Epithelial cell of prostate (primary cell): ENCODE measurements at regions not wholly inside any gene's neighbourhood (a gene's known extent, or its start where the extent isn't known, plus 50 kb on each side); places are given as distances from the start of the nearest gene placed in this dataset.
A peak's percentile ranks its signal among the peaks of the same experiment; 100 is the strongest.

Experiments used
- DNase-seq: peaks from one replicate; pipeline ENCODE4 v3.0.0-alpha.2; 2011; ENCODE audit warnings: low read depth, low spot score
- H3K27ac ChIP-seq: fragments of 450-650 bp; 2 replicates; pipeline ENCODE4 v1.5.1; 2017; ENCODE audit warnings: mild to moderate bottlenecking

DNA sequence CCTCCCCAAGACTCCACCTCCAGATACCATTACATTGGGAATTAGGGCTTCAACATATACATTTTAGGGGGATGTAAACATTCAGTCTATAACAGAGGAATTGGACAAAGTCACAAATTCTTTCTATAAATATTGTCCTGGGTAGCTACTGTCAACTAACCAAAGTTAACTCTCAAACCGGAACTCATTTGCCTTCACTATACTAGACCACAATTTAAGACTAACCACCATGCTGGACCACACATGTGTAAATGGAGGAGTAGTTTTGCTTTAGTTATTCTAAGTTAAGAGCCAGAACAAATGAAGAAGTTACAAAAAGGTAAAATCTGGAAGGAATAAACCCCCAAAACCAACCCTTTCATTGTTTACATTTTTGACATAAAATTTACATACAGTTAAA, 222.8 kb downstream of the NDFIP2 start:
- no peak for DNase-seq

DNA sequence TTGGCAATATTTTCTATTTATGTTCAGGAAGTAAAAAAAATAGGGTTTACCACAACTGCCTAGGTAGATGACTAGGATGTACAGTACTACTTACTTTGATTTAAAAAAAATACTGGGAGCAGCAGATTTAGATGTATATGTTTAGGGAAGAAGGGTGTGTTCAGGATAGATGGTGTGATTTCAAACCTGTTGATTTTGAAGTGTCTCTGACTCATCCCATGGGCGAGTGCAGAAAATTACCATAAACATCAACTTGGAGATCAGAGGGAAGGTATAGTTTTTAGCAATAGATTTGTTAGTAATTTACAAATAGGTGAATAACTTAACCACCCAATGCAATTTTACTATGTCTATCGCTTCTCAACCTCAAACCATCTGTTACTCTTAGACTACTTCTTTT, 214.8 kb downstream of the NDFIP2 start:
- DNase-seq, result no peak
- H3K27ac ChIP-seq, result no peak overlapping the region

More for the DNA sequence above, 222.8 kb downstream of the NDFIP2 start:
- H3K27ac ChIP-seq, result no peak overlapping the region

DNA sequence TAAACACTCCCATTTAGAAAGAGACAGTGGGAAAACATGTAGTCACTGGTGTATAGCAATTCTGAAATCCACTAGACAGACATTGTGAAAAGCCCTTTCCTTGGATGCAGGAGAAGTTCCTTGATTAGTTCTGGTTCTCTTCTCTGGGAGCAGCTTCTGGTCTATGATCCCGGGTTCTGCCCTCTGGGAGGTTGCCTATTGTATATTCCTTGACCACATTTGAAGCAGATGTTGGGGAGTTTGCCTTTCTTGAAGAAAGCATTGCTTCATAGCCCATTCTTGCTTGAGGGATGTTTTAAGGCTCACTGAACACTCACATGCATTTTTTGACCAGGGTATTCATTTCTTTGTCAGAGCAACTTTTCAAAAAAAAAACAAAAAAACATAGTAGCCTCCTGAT, 211.9 kb downstream of the NDFIP2 start:
- no peak for DNase-seq
- H3K27ac ChIP-seq, result no peak overlapping the region

DNA sequence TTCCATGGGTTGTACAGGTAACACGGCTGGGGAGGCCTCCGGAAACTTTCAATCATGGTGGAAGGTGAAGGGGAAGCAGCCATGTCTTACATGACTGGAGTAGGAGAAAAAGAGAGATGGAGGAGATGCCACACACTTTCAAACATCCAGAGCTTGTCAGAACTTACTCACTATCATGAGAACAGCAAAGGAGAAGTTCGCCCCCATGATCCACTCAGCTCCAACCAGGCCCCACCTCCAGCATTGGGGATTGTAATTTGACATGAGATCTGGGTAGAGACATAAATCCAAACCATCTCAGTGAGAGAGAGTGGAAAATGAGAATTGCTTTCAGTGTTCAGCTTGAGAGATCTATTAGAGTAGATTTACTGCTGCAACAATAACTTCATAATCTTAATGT, 210.9 kb downstream of the NDFIP2 start:
- DNase-seq, result no peak

DNA sequence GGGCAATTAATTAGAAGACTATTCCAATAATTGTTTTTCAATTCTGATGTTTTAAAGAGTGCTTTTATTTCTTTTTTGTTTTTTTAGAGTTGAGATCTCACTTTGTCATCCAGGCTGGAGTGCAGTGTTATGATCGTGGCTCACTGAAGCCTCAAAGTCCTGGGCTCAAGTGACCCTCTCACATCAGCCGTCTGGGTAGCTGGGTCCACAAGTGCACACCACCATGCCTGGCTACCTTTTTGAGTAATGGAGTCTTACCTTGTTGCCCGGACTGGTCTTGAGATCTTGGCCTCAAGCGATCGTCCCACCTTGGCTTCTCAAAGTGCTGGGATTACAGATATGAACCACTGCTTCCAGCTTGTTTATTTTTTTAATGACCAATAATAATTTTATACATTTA, 207.8 kb downstream of the NDFIP2 start:
- no peak for DNase-seq
- no peak overlapping the region for H3K27ac ChIP-seq

More for the DNA sequence above, 210.9 kb downstream of the NDFIP2 start:
- no peak overlapping the region for H3K27ac ChIP-seq

DNA sequence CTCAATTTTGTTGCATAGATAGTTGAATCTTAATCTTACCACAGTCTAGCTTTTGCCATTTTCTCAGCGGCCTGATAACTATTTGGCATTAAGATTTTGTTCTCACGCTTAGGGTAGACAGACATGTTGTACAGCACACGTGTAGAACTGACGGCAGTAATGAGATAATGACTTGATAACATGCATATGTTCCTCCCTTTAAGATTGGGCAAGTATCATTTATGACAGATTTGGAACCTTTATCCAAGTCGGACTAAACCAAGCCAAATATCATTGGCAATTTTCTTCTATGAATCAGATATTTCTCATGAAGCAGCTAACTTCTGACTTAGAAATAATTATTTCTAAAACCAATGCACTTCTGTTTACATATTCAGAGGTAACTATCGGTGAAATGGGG, 205.5 kb downstream of the NDFIP2 start:
- no peak overlapping the region for H3K27ac ChIP-seq
- no peak for DNase-seq

DNA sequence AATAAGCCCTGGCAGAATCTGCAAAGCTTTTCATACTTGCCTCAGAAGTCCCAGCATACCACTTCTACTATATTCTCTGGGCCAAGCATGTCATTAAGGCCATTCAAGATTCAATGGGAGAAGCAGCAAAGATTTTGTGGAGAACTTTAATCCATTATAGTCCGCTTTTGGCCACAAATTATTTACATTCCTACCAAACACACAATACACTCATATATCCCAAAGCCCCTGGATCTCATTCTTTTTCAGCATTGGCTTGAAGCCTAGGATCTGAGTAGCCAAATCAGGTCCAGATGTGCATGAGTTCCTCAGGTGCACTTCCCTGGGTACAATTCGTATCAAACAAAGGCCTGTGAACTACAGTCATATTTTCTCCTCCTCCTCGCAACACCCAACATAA, 203.4 kb downstream of the NDFIP2 start:
- no peak overlapping the region for H3K27ac ChIP-seq
- DNase-seq, result no peak

DNA sequence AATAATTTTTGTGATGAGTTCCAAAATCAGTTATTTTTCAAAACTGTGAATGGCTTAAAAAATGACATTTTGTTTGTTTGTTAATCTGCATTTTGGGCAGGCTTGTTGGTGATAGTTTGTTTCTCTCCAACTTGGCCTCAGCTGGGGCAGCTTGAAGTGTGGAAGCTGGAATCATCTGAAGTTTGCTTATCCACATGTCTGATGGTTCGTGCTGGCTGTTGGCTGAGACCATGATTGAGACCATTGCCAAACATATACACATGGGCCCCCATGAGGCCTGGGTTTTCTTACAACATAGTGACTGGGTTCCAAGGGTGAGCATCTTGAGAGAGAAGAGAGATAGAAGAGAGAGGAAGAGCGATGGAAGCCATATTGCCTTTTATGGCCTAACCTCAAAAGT, 201.2 kb downstream of the NDFIP2 start:
- DNase-seq, result no peak
- no peak overlapping the region for H3K27ac ChIP-seq

DNA sequence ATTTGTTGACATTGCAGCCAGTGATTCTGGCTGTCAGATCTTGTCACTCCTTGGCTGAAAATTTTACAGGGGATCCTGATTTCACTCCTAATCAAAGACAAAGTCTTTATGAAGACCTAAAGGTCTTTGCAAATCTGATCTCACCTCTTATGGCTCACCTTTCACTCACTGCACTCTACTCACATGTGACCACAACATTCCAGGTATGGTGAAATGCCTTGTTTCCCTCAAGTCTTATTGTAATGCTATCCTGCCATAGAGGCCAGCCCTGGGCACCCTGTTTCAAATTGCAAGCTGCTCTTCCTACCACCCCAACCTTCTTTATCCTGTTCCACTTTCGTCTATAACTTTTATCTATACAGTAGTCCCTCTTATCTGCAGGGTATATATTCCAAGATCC, 200.1 kb downstream of the NDFIP2 start:
- DNase-seq, result peak; percentile 24
- no peak overlapping the region for H3K27ac ChIP-seq

DNA sequence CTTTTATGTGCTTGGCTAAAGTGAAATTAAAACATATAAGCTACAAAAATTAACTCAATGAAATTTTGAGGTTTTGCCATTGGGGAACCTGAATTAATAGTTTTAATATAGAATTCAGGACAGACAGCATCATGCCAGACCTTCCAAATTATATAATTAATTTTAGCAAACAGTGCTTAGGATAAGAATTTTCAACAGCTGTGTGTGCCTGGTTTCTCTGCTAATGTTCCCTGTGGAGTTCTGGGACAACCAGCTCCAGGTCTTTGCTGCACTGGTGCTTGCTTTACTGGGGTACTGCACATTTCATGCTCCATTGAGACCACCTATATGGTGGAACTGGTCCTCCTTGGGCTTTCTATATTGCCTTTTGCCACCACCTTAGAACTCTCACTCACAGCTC, 199.5 kb downstream of the NDFIP2 start:
- no peak for DNase-seq

DNA sequence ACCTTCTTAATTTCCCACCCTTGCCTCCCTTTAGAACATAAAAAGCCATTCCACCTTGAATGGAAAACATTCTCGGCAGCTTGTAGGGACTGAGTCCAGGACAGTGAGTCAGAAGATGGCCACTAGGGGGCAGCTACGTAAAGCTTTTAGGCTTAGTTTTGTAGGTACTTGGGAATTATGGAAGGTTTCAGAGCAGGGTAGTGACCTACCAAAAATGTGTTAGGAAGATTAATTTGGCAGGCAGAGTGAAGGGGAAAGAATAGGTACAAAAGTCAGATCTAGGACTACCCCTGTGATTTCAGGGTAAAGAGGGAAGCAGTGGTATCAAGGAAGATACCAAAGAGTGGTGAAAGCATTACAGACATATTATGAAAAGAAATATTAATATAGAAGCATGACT, 198.4 kb downstream of the NDFIP2 start:
- no peak for DNase-seq
- H3K27ac ChIP-seq, result no peak overlapping the region

More for the DNA sequence above, 199.5 kb downstream of the NDFIP2 start:
- H3K27ac ChIP-seq, result no peak overlapping the region

DNA sequence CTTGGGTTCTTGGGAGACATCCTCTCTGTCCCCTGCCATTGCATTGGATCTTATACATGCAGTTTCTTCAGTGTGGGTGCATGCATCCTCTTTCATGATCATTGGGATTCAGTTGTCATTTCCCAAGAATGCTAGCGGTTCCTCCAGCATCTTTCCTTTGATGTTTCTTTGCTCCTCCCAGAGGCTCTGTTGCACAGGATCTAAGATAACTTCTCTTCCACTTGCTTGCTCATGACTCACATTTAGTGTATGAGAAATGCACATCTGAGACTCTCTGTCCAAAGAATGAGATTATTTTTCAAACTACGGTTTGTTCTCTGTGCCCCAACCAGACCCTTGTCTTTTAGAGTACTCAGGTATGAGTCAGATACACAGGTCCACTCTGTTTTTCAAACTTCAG, 197.1 kb downstream of the NDFIP2 start:
- no peak overlapping the region for H3K27ac ChIP-seq
- no peak for DNase-seq

DNA sequence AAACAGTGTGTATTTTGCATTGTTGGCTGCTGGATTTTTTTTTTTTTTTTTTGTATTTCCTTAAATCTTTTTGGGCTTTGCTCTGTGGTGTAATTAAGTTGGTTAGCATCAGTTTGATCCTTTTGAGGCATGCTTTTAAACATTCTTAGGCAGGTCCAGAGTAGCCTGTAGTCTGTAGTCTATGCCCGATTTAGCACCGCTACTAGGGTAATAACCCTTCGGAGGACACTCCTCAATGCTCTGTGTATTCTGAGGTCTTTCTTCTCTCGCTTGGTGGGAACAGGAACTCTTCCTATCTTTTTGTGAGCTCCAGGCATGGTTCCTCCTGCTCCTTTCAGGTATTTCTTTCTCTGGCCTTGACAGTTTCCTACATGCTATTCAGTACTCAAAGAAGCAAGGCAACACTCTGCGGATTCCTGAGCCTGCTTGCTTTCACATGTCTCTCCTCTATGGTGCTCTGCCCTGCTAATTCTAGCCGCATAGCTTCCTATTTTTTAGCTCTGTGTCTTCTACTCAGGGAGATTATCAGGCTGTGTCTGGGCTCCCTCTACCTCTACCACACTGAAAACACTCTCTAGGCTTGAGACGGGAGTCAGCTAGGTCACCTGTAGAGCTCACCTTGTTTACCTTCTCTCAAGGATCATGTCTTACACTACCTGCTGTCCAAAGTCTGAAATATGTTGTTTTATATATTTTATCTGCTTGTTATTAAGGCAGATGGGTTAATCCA, 195.1 kb downstream of the NDFIP2 start:
- DNase-seq, result no peak

DNA sequence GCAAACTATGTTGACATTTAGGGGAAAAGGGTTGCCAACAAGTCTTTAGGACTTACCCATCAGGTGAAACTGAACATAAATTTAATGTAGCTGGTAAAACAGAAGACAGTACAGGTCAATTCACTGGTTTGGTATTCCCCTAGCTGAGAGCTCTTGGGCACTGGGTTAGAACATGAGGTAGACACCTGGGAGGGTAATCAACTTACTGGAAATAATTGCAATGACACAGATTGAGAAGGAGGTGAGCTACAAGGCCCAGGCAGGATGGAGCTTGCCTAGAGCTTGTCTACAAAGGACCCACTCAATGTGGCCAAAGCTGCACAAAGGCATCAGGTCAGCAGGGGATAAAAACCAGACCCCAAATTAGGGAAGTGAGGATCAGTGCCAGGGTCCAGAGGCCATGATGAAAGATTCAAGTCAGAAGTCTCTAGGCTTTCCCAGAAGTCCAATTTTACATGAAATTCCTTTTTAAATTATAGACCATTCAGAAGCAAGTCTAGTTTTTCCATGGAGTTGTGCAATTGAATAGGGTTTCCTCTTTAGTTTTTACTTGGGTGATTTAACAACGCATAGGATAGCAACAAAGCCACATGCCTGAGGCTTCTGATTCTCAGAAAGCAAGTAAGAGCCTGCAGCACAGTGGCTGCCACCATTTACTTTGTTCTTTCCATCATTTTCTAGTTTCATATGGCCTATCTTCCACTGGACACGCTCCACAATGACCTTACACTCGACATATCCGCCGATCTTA, 194.0 kb downstream of the NDFIP2 start:
- peak overlapping the region; percentile 54 for H3K27ac ChIP-seq
- peak; percentile 49 for DNase-seq

More for the DNA sequence above, 195.1 kb downstream of the NDFIP2 start:
- peak overlapping the region; percentile 54 for H3K27ac ChIP-seq

DNA sequence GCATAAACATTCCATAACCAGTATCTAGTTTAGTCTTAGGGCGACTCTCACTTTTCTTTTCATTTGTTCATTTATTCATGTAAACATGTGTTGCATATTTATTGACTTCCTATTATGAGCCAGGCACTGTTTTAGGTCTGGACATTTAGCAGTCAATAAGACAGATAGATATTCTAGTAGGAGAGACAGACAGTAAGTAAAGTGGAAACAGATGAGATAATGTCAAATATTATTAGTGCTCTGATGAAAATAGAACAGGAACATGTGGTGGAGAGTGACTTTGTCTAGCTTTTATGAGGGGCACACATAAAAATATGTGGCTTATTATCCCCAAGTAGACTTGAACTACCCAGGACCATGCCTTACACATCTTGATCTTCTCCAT, 193.0 kb downstream of the NDFIP2 start:
- peak overlapping the region; percentile 54 for H3K27ac ChIP-seq
- no peak for DNase-seq

DNA sequence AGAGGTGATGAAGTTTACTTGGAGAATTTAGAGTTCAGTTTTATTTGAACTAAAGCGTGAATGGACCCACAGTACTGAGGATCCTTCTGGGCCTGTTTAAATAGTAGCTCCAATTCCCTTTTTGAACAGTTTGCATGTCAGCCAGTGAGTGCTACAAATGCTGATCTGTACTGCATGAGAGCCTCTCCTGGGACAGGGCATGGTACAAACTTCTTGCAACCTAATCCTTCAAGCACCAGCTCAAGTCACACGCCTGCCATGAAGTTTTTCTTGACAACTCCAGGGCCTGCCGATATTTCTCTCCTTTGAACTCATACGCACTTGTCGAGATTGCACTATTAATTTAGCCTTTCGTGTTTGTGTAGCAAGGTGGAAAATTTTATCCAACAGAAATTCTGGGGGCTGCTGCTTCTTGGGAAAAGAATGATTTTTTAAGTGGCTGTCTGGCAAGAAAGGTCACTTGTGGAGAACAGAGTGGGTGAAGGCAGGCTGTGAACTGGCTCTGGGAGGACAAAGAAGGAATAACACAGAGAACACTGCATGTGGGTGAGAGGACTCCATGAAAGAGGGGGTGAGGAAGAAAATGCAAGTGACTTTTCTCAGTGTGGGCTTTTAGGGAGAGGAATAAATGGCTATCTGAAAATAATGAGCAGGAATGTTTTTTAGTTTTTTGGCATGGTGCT, 192.5 kb downstream of the NDFIP2 start:
- DNase-seq, result no peak
- no peak overlapping the region for H3K27ac ChIP-seq

DNA sequence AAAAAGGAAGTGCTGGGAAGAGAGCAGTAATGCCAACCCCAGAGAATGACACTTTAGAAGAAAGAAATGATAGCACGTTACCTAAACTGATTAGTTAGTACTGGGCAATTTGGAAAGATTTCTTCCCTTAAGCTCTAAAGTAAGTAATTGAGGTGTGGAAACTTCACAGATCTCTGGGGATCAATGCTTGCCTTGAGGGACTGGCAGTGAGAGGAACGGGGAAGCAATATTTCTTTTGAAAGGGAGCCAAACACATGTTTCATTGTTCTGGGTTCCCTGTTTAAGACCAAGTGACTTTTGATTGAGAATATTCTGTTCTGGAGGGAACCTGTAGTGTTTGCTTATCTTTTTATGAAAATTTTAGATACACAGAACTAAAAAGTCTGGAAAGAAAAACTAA, 190.5 kb downstream of the NDFIP2 start:
- H3K27ac ChIP-seq, result no peak overlapping the region
- no peak for DNase-seq

DNA sequence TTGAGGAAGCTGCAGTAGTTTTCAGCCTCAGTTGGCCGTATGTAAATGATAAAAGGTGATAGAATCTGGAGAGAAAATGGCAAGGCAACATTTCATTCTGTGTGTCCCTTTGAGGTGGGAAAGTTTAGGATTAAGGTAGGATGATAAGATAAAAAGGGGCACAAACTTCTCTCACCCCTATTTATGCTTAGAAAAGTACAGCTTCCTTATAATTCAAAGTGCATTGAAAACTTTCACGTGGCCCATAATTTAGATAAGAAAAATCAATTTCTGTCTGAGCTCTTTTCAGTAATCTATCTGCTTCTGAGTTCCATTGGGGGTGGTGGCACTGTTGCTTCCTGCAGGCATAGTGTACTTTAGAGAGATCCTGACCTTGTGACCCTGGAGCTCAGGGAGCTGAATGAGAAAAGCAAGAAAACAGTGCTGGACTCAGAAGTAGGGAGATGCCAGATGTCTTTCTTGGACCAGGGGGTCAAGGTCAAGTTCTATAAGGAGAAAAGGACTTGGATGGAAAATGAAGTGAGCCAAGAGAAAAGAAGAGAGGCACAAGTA, 187.3 kb downstream of the NDFIP2 start:
- no peak overlapping the region for H3K27ac ChIP-seq
- DNase-seq, result no peak

DNA sequence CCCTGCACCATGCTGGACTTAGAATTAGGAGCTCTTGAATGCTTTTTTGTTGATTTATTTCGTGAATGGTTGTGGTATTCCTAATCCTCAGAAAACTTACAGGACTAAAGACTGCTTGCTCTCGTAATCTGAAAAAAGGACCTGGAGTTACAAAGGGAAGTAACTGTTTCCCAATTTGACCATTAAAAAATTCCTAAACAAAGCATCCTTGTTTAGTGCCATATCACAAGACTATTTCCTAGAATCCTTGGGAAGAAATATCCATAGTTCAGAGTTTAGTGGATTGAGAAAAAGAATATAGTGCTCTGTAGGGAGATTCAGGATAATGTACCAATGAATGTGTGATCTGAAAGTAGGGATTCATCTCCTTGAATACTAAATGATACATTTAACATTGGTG, 186.8 kb downstream of the NDFIP2 start:
- DNase-seq, result no peak
- no peak overlapping the region for H3K27ac ChIP-seq

DNA sequence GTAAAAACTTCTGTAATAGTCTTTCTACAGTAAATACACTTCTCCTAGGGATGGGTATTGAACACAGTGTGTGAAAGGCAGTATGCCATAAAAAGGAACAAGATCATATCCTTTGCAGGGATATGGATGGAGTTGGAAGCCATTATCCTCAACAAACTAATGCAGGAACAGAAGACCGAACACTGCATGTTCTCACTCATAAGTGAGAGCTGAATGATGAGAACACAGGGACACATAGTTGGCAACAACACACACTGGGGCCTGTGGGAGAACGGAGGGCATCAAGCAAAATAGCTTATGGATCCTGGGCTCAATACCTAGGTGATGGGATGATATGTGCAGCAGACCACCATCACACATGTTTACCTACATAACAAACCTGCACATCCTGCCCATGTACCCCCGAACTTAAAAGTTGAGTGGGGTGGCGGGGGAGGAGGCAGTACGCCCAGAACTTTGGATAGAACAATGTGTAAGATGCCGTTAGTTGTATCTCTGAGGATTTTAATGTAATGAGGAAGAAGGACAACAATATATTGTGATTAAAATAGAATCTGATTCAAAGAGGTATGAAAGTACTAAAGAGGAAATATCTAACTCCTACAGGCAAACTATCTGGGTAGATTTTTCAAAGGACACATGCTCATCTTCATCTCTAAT, 183.2 kb downstream of the NDFIP2 start:
- H3K27ac ChIP-seq, result no peak overlapping the region
- no peak for DNase-seq
